ENCODE measurements at regions not wholly inside any gene's neighbourhood (a gene's known extent, or its start where the extent isn't known, plus 50 kb on each side); places are given as distances from the start of the nearest gene placed in this dataset.
"Not testable (repeated sequence)": the region's sequence is repeated elsewhere in the genome, so short reads cannot be mapped to it uniquely, and the experiment has no call there.

DNA sequence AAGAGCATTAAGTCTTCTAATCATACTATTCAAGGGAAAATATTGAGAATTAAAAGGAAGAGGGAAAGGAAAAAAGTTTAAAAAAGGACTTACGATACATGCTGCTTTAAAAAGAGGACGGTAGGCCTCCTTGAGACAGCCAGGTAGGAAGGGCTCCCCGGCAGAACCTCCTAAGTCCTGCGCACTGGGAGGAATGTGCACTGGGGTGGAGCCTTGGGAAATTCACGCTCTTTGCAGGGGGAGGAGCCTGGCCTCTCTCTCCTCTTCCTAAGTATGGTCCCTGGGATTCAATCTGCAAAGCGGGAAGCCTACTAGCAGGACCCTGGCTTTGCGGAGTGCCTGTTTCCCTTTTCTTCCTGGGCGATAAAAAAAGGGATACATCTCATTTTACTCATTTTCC lies 553.0 kb downstream of the RPS29 start:
- Mint-ChIP-seq H3K27me3 (ENCODE audit: unreplicated experiment) (no peaks in the 10 kb centered on the region), H3K9me3 (ENCODE audit: unreplicated experiment) (no peaks in the 10 kb centered on the region), H3K4me3 (ENCODE audit: unreplicated experiment) (no peak overlapping the region), H3K27ac (ENCODE audit: unreplicated experiment) (no peak overlapping the region), H3K4me1 (ENCODE audit: unreplicated experiment) (no peaks in the 10 kb centered on the region), H3K36me3 (ENCODE audit: low read depth, unreplicated experiment) (no peaks in the 10 kb centered on the region)
- no peak for DNase-seq (ENCODE audit: low spot score)
- TF ChIP-seq, protein P1, sequence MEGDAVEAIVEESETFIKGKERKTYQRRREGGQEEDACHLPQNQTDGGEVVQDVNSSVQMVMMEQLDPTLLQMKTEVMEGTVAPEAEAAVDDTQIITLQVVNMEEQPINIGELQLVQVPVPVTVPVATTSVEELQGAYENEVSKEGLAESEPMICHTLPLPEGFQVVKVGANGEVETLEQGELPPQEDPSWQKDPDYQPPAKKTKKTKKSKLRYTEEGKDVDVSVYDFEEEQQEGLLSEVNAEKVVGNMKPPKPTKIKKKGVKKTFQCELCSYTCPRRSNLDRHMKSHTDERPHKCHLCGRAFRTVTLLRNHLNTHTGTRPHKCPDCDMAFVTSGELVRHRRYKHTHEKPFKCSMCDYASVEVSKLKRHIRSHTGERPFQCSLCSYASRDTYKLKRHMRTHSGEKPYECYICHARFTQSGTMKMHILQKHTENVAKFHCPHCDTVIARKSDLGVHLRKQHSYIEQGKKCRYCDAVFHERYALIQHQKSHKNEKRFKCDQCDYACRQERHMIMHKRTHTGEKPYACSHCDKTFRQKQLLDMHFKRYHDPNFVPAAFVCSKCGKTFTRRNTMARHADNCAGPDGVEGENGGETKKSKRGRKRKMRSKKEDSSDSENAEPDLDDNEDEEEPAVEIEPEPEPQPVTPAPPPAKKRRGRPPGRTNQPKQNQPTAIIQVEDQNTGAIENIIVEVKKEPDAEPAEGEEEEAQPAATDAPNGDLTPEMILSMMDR (IDR thresholded peaks at IDR 0.05; ENCODE audit: unreplicated experiment): no peak

DNA sequence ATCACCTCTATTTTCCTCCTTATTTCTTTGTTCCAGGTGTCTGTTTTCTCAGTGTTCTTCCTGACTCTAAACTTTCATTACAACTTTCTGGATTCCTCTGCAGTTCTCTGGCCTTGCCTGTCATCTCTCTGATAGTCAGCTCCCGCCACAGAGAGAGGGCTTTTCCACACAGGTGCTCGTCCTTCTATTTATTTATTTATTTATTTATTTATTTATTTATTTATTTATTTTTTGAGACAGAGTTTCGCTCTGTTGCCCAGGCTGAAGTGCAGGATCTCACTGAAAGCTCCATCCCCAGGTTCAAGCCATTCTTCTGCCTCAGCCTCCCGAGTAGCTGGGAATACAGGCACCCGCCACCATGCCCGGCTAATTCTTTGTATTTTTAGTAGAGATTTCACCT lies 554.5 kb downstream of the RPS29 start:
- not testable (repeated sequence) for H3K9me3 Mint-ChIP-seq (ENCODE audit: unreplicated experiment); H3K4me3 Mint-ChIP-seq (ENCODE audit: unreplicated experiment); H3K27ac Mint-ChIP-seq (ENCODE audit: unreplicated experiment); H3K4me1 Mint-ChIP-seq (ENCODE audit: unreplicated experiment); H3K27me3 Mint-ChIP-seq (ENCODE audit: unreplicated experiment); DNase-seq (ENCODE audit: low spot score); H3K36me3 Mint-ChIP-seq (ENCODE audit: low read depth, unreplicated experiment)

DNA sequence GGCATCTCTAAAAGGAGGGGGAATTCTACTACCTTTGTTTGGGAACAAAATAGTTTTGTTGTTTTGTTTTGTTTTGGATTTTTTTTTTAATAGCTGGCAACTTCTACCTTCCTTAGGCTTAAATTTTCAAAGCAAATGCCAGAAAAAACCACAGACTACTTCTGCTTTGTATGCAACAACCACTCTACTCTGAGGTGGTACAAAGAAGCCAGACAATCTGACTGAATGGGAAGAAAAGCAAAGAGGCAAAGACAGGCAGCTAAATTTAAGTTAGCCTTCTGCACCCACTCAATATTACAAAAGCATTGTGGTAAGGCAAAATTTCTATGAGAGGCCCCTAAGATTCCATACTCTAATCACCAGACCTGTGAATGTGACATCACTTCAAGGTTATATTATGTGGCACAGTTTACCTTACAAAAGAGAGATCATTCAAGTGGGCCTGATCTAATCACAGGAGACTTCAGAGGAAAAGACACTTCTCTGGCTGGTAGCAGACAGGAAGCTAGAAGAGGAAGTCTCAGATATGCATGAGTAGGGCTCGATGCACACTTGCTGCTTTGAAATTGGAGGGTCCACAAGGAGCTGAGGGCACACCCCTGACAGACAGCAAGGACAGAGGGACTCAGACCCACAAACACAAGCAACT lies 566.6 kb downstream of the RPS29 start:
- DNase-seq (ENCODE audit: low spot score): no peak
- Mint-ChIP-seq H3K9me3 (ENCODE audit: unreplicated experiment) (no peaks in the 10 kb centered on the region), H3K4me3 (ENCODE audit: unreplicated experiment) (no peak overlapping the region), H3K36me3 (ENCODE audit: low read depth, unreplicated experiment) (no peaks in the 10 kb centered on the region), H3K27ac (ENCODE audit: unreplicated experiment) (no peak overlapping the region), H3K27me3 (ENCODE audit: unreplicated experiment) (no peaks in the 10 kb centered on the region), H3K4me1 (ENCODE audit: unreplicated experiment) (peaks cover 9% of the 10 kb centered on the region)
- TF ChIP-seq, protein P1 (IDR thresholded peaks at IDR 0.05; ENCODE audit: unreplicated experiment): no peak

DNA sequence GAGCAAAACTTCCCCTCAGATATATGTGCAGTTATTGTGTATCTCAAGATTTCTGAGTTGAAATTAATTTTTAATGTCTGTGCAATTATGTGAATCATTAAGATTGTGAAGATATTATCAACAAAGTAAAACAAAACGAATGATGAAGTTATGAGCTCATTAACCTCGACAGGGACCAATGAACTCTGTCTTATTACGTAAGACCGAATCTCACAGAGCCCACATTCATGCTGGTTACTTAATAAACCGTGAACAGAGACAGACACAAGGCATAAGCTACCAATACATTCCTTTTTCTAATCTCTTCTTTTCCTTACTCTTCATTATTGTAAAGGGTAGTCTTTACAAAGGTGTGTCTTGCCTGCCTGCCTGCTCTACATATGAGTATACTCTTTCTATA lies 568.7 kb downstream of the RPS29 start:
- H3K27me3 Mint-ChIP-seq (ENCODE audit: unreplicated experiment): no peaks in the 10 kb centered on the region
- TF ChIP-seq, protein P1 (IDR thresholded peaks at IDR 0.05; ENCODE audit: unreplicated experiment): no peak
- no peaks in the 10 kb centered on the region for H3K36me3 Mint-ChIP-seq (ENCODE audit: low read depth, unreplicated experiment)
- no peak overlapping the region for H3K27ac Mint-ChIP-seq (ENCODE audit: unreplicated experiment)
- DNase-seq (ENCODE audit: low spot score): no peak
- peaks cover 9% of the 10 kb centered on the region for H3K4me1 Mint-ChIP-seq (ENCODE audit: unreplicated experiment)
- H3K9me3 Mint-ChIP-seq (ENCODE audit: unreplicated experiment): no peaks in the 10 kb centered on the region
- no peak overlapping the region for H3K4me3 Mint-ChIP-seq (ENCODE audit: unreplicated experiment)

DNA sequence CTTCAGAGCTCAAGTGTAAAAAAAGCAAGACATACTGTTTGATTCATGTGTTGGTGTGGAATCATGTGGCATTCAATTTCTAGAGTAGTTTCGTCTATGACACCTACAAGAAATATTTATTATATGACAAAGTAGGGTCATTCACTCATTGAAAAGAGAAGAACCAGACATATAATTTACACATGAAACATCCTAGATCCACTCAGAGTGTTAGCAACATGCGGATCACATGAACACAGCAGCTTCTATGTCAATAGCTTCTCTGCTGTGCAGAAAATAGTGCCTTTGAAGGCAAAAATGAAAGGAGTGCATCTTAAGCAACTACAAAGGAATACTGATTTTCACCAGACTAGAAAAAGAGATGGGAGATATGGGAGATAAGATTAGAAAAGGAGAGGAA lies 569.8 kb downstream of the RPS29 start:
- TF ChIP-seq, protein P1 (IDR thresholded peaks at IDR 0.05; ENCODE audit: unreplicated experiment): no peak
- H3K4me1 Mint-ChIP-seq (ENCODE audit: unreplicated experiment): peaks cover 9% of the 10 kb centered on the region
- H3K36me3 Mint-ChIP-seq (ENCODE audit: low read depth, unreplicated experiment): no peaks in the 10 kb centered on the region
- DNase-seq (ENCODE audit: low spot score): no peak
- H3K4me3 Mint-ChIP-seq (ENCODE audit: unreplicated experiment): no peak overlapping the region
- no peaks in the 10 kb centered on the region for H3K9me3 Mint-ChIP-seq (ENCODE audit: unreplicated experiment)
- H3K27ac Mint-ChIP-seq (ENCODE audit: unreplicated experiment): no peak overlapping the region
- no peaks in the 10 kb centered on the region for H3K27me3 Mint-ChIP-seq (ENCODE audit: unreplicated experiment)

All from endothelial cell (in vitro differentiated cells).